IMR-90 (cell line): ENCODE measurements at regions not wholly inside any gene's neighbourhood (a gene's known extent, or its start where the extent isn't known, plus 50 kb on each side); places are given as distances from the start of the nearest gene placed in this dataset.

Experiments
- CTCF ChIP-seq: conservative IDR thresholded peaks from 2 replicates; pipeline ENCODE4 v1.5.1; 2012; ENCODE audit warnings: mild to moderate bottlenecking, low read depth, low read length, improper control_type of control experiment
- POLR2A ChIP-seq: IDR thresholded peaks from 2 replicates; pipeline ENCODE4 v1.6.1; 2012; ENCODE audit warnings: mild to moderate bottlenecking, low read depth, low read length
- RAD21 ChIP-seq: IDR thresholded peaks from 2 replicates; pipeline ENCODE4 v1.6.1; 2012; ENCODE audit warnings: low read length, improper control_type of control experiment

GRCh38 chr2:82823892-82824291, 1635.2 kb downstream of the SUCLG1 start:
- TF ChIP-seq CTCF: no peak
- TF ChIP-seq RAD21: no peak
- TF ChIP-seq POLR2A: no peak
